HG03558 (cell line): ENCODE measurements at regions not wholly inside any gene's neighbourhood (a gene's known extent, or its start where the extent isn't known, plus 50 kb on each side); places are given as distances from the start of the nearest gene placed in this dataset.

Source experiments
- ATAC-seq: cut with Tn5 transposase; IDR thresholded peaks from one replicate; pipeline ENCODE4 v1.9.1; 2021; ENCODE audit warnings: moderate number of reproducible peaks; ENCODE audit not compliant: unreplicated experiment; ENCODE audit errors: extremely low read depth

DNA sequence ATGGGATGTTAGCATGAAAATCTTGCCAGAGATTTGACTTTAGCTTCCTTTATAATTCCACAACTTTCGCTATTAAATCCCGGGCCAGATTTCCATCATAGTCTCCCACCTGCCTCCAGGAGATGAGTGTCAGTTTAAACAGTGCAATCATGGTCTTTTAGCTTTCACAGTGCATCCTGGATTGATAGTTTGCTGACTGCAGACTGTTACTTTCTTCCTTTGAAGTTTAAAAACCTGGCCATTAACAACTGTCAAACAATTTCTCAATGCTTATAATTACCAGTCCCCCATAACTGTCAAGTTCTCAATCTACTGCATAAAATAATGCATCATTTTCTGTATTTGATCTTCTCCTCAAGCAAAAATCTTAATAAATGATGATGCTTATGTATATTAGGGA lies 108.4 kb upstream of the FSTL5 start:
- ATAC-seq = no peak

DNA sequence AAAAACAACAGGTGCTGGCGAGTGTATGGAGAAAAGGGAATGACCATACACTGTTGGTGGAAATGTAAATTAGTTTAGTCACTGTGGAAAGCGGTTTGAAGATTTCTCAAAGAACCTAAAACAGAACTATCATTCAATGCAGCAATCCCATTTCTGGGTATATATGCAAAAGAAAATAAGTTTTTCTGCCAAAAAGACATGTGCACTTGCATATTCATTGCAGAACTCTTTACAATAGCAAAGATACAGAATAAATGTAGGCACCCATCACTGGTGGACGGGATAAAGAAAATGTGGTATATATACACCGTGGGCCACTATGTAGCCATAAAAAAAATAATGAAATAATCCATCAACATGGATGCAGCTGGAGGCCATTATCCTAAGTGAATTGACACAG lies 105.1 kb upstream of the FSTL5 start:
- ATAC-seq = no peak

DNA sequence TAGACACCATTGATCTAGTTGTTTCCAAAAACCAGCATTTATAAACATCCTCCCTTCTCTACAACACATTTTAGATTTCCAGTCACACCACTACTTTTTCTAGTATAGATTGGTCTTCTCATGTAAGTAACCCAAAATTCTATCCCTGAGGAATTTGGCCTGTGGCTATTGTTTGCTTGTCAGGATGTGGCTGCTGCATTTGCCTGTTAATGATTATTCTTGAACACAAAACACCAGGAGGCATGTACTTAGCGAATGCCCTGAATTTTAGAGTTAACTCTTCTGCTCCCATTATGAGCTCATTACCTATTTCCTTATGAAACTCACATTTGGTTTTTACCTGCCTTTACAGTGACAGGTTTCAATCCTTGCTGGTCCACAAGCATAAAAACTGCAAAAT lies 102.0 kb upstream of the FSTL5 start:
- no peak for ATAC-seq

GRCh38 chr4:162245051-162245450 lies 81.3 kb upstream of the FSTL5 start:
- ATAC-seq = no peak

DNA sequence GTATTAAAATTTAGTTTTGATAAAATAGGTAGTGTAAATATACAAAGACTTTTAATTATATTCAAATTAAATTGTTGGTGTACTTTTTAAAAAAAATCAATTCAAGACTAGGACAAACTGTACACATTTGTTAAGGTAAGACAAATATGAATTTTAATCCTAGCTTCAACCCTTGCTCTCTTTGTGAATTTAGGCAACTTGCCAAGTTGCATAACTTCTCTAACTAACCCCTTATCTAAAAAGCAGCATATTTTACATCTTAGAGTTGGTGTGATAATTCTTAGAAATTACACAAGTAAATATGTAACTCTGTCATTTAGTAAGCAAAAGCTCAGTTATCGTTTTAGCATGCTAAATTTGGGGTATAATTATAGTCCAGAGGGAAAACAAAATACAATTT lies 78.1 kb upstream of the FSTL5 start:
- ATAC-seq = no peak

GRCh38 chr4:162239992-162240769 lies 76.4 kb upstream of the FSTL5 start:
- no peak for ATAC-seq

- no peak for ATAC-seq
These were observed 73.9 kb upstream of the FSTL5 start for GRCh38 chr4:162237676-162238075.

- ATAC-seq = no peak
These were observed 70.8 kb upstream of the FSTL5 start for GRCh38 chr4:162234595-162234994.

- no peak for ATAC-seq
These were observed 68.5 kb upstream of the FSTL5 start for GRCh38 chr4:162232349-162232748.

- ATAC-seq = no peak
These were observed 65.9 kb upstream of the FSTL5 start for GRCh38 chr4:162229670-162230069.

DNA sequence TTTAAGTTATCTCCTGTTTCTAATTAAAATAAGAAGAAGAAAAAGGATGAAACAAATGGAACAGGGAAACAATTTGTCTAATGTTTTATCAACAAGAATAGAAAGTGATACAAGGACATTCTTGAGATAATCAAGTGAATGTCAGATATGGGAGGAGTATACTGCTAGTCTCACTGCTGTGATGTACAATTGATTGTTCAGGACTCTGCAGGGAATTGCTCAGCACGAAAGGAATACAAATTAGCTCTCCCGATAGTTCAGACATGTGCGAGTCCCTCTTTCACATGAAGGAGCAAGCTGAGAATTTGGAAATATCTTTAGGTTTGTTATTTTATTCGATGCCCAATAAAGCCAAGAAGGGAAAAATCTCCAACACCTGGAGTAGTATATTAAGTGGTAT lies 57.3 kb upstream of the FSTL5 start:
- ATAC-seq = no peak
